Activated CD4-positive, CD25-positive, alpha-beta regulatory T cell treated with anti-CD3 and anti-CD28 coated beads, Interleukin-2, amount 50 U/mL, for 24 hours (primary cell): ENCODE measurements at regions not wholly inside any gene's neighbourhood (a gene's known extent, or its start where the extent isn't known, plus 50 kb on each side); places are given as distances from the start of the nearest gene placed in this dataset.

Experiments used
- ATAC-seq, 2 donors: fragments of 150-1000 bp; cut with Tn5 transposase; one replicate each; pipeline ENCODE4 v1.10.0; 2021; ENCODE audit warnings: mild to moderate bottlenecking in 1 of 2, moderate library complexity in 1 of 2

DNA sequence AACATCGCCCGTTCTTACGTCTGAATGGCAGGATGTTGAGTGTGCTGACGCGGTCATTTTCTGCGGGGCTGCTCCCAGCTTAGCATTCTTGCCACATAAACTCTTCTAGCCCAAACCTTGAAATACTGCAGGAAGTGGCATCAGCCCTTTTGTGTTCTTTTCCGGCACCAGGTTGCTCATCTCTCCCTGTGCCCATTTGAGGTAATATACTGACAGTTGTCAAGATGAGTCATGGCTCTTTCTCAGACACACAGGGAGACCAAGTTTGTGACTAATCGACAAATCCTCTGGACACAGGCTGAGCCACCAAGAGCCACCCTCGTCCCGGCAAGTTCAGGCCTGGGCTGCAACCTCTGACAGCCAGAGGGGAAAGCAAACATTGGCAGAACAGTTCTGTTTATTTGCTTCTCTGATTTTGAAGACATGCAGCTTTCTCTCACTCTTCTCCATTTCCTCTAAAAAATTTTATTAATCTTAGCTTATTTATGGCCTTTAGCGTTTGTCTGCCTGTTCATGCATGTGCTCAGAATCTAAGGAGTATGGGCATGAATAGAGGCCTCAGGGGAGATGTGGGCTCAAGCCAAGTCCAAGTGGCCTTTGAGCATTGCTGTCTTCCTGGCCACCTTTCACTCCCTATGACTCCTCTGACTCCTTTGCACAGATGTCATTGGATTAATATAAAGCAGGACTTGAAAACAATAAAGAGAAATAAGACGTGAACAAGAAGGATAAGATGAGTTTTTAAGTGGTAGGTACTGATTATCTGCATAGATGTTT is 328.2 kb upstream of the JAG1 start:
- ATAC-seq, result no peak

DNA sequence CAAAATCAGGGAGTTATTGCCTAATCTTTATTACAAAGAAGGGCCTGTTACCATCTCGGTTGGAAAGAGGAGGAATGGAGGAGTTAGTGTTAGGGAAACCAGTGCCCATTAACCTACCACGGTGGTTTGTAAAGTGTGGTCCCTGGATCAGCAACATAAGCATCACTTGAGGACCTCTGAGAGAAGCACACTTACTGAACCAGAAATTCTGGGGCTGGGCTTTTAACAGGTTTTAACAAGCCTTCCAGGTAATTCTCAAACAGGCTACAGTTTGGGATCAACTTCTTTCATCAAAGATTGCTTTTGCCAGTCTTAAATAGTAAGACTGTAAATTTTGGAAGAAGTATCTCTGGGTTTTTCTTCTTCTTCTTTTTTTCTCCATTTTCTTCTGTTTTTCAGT is 329.5 kb upstream of the JAG1 start:
- no peak for ATAC-seq

DNA sequence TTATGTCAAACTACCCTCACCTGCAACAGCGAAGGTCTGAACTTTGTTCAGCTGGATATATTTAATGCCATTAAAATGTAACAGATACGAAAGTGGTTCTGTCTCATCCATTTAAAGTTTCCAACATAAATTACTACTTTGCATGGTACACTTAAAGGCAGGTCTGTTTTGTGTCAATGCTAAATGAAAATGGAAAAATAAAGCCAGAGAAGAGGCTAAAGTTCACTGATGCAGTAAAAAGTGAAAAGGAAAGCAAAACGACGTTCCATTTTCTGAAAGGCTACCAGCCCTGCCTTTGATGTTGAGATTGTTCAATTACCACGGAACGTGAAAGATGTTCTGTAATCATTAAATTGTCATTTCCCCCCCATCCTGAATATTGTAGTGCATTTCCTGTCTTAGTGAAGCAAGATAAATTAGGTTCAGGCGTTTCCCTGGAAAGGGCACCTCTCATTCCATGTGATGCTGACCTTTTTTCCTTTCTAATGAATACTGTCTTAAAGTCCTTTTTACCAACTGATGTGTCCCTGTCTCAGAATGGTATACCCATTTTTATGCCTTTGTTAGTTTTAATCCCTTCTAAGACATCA is 334.7 kb upstream of the JAG1 start:
- no peak for ATAC-seq

DNA sequence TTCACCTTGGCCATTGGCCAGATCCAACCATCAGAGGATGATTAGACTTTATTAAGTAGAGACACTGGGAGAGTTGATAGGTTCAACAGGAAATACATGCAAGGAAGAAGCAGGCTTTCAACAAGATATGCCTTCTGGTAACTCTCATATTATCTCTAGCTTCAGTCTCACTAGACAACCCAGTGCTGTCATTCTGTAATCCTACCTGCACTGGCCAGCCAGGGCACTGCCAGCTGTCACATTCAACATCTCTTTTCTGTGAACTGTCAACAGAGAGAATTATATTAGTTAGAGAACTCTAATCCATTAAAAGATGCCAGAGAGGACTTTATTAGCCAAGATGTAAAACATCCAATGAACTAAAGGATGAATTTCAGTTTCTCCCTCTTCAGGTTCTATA is 337.9 kb upstream of the JAG1 start:
- no peak for ATAC-seq

GRCh38 chr20:11012975-11013374 is 339.2 kb upstream of the JAG1 start:
- ATAC-seq, result no peak

DNA sequence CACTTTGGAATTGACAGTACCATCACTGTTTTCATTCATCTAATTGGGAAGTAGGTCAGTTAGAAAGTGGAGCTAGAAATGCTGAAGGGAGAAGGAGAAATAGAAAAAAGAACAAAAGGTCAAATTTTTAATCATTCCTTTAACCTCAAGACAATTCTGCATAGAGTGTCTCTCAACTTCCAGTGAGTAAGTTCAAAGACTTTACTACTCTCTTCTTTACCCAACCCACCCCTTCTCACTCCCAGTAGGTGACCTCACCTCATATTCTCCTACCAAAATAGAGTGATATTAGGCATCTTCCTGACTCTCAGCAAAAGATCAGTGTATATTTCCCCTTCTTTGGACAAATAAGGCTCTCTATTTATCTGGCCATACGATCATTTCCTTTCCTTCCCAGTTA is 340.0 kb upstream of the JAG1 start:
- no peak for ATAC-seq

- ATAC-seq, result no peak
Observed at GRCh38 chr20:11015440-11015839, 341.6 kb upstream of the JAG1 start.

DNA sequence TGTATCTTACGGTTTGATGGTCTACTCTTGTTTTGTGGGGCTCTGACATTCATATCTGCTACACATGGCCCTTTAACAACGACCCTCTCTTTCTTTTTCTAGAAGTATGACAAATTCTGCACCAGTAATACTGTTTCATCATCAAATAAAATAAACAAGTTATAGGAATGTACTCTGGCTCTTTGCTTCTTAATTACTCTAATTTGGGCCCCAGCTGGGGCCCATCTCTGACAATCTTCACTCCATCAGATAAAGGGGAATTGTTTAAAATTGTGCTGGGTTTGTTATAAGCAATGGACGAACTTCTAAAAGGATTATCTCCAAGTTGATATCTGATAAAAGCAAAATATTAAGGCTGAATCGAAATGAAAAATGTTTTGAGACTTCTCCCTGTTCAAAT is 343.6 kb upstream of the JAG1 start:
- ATAC-seq, result no peak

GRCh38 chr20:11018668-11019170 is 344.9 kb upstream of the JAG1 start:
- ATAC-seq, result no peak

- ATAC-seq, result no peak
Observed at GRCh38 chr20:11020712-11021111, 346.9 kb upstream of the JAG1 start.

DNA sequence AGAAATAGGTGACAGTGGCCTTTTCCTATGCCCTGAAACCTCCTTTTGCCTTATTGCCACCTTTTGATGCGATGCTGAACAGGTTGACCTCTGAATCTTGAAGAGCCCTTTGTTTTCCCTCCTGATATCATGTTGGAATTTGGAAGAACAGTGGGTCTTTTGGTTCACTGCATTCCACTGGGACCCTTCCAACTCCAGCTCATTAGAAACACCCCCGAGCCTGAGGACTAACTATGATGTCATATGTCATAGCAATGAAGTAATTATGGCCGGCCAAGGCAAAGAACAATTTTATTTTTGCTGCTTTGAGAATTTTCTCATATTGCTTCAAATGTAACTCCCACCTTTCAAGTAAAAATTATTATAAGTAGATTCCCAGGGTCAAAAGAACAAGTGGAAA is 353.4 kb upstream of the JAG1 start:
- ATAC-seq, result no peak

- no peak for ATAC-seq
Observed at GRCh38 chr20:11030351-11030750, 356.6 kb upstream of the JAG1 start.

GRCh38 chr20:11031300-11031699 is 357.5 kb upstream of the JAG1 start:
- no peak for ATAC-seq

DNA sequence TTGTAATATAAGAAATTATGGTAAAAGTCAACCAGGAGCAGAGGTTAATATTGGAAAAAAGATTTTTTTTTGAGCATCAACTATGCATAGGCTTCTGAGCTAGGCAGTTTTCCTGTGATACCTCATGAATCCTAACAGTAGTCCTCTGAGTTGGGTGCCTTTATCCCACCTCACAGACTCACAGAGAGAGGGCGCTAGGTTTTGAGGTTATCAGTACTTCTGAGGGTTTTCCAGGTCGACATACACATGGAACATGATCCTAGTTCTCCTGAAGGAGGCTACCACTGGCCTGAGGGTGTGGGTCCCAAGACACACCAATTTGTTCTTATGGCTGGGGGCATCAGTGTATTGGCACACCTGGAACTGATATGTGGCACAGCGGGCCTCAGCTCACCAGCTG is 358.8 kb upstream of the JAG1 start:
- ATAC-seq, result no peak

DNA sequence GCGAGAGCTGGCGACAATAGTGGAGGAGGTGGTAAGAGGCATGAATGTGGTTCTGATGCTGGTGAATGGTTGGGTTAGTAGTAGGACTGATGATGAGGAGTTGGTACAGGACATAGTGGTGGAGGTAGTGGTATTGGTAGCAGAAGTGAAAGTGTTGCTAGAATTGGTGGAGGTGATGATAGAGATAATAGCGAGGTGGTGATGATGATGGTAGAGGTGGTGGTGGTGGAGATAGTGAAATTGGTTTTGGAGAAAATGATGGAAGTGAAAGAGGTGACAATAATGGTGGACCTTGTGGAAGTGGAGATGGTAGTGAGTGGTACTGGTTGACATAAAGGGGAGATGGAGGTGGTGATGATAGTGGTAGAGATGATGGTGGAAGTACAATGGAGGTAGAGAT is 360.2 kb upstream of the JAG1 start:
- ATAC-seq, result no peak

DNA sequence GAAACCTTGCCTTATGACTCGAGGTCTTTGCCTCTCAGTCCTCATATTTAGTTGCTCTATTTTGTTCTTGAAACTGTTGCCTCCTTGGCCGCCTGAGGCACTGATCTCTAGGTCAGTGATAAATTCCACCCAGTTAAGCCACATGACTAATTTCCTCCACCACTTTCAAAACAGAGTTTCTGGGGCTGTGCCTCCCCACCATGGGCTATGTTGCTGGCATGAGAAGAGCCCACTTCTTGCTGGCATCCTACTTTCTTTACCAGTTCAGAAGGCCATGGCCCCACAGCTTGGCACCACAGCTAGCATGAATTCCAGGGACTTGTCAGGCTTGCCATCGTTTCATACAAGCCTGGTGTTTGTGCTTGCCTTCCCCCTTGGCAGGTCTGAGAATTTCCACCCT is 361.4 kb upstream of the JAG1 start:
- ATAC-seq, result no peak

- no peak for ATAC-seq
Observed at GRCh38 chr20:11041396-11041795, 367.6 kb upstream of the JAG1 start.

GRCh38 chr20:11043001-11043400 is 369.2 kb upstream of the JAG1 start:
- ATAC-seq, result no peak

GRCh38 chr20:11044561-11044960 is 370.8 kb upstream of the JAG1 start:
- ATAC-seq, result no peak

DNA sequence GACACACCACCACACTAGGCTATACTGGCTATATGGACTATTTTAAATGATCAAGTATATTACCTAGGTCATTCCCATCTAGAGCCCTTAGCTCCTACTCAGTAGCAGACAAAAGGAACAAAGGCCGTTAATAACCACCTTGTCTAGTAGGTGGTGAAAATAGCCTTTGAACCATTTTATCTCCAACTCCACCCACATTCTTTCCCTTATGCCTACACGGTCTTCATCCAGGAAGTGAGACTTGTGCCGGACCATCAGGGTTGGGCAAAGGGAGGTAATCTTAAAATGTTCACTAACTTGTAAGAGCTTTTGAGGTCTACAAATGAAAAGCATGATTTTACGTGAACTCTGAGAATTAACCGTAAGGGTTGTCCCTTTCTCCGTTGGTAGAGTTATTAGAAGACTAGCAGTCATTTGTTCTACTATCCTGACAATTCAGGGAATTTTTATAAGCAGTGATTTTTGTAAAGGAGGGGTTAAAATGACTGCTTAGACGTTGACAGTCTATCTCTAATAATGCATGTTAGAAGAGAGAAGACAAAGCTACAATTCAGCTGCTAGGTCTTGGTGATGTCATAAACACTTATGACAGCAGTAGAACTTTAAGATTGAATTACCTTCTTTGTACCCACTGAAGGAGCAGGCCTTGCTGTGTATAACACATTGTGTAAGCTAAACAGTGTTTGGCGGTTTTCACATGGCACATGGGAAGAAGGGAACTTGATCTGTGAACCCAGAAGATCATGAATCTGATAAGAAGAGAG is 371.8 kb upstream of the JAG1 start:
- no peak for ATAC-seq

GRCh38 chr20:11047559-11047958 is 373.8 kb upstream of the JAG1 start:
- no peak for ATAC-seq

- no peak for ATAC-seq
Observed at GRCh38 chr20:11048739-11049138, 374.9 kb upstream of the JAG1 start.

DNA sequence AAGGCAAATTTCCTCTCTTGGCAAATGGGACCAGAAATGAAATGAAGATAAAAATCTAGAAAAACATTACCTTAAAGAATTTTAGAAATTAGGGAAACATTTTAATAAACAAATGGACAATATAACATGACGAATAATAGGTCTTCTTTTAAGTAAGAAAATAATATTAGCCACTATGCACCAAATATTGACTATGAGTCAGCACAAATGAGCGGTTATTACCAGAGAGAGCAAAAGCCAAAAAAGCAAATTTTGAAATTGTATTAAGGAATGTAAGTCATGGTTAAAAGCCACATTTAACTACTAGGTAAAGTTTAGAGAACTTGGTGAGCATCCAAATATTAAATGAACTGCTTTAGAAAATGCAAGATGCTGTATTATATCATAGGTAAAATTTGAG is 376.6 kb upstream of the JAG1 start:
- no peak for ATAC-seq

DNA sequence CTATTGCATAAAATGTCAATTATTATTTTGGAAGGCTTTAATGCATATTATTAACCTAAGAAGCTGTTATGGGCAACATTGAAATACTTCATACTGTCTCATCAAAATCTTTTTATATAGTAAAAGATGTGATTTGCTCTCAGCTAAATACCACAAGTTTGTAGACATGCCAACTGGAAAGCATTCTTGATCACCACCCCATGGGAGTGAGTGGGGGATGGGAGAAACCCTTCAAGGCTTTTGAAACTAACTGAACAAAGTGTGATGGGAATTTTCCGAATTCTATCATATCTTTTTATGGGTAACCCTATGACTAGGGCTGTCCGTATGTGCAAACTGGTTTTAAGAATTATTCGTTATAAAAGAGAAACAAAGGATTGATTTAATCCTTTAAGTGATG is 377.3 kb upstream of the JAG1 start:
- ATAC-seq, result no peak
